ENCODE measurements at regions not wholly inside any gene's neighbourhood (a gene's known extent, or its start where the extent isn't known, plus 50 kb on each side); places are given as distances from the start of the nearest gene placed in this dataset.
A peak's percentile ranks its signal among the peaks of the same experiment; 100 is the strongest.

- Mint-ChIP-seq H3K27ac (no peak overlapping the region; the same call in 1 of the 2 replicates), H3K36me3 (ENCODE audit: low read depth) (no peaks in the 10 kb centered on the region), H3K9me3 (no peaks in the 10 kb centered on the region), H3K4me1 (ENCODE audit: low read depth) (peaks cover 25% of the 10 kb centered on the region), H3K4me3 (no peak overlapping the region), H3K27me3 (ENCODE audit: insufficient read depth) (no peaks in the 10 kb centered on the region)
- DNase-seq: peak; percentile 72
- TF ChIP-seq CTCF (IDR thresholded peaks at IDR 0.05): no peak
These were observed 186.0 kb upstream of the LPP start for GRCh38 chr3:187967993-187968392.

- no peaks in the 10 kb centered on the region for H3K27me3 Mint-ChIP-seq (ENCODE audit: insufficient read depth)
These were observed 184.9 kb upstream of the LPP start for GRCh38 chr3:187968883-187969580.

DNA sequence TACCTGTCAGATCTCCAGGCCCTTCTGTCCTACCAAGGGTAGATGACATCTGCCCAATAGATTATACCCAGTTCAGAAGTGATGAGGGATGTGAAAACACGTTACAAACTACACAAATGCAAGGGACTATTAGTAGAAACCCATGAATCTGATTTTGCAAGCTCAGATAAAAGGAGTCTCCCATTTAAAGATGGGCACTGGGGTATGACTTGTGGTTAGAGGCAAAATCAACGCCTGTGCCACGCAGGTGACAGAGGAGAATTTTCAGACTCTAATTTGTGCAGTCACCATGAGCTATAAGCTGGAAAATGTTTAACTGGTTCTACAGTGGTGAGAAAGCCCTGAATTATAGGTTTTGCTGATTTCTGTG lies 184.4 kb upstream of the LPP start:
- DNase-seq: no peak
- H3K36me3 Mint-ChIP-seq (ENCODE audit: low read depth): no peaks in the 10 kb centered on the region
- no peak overlapping the region for H3K4me3 Mint-ChIP-seq
- H3K27me3 Mint-ChIP-seq (ENCODE audit: insufficient read depth): no peaks in the 10 kb centered on the region
- no peaks in the 10 kb centered on the region for H3K9me3 Mint-ChIP-seq
- TF ChIP-seq CTCF (IDR thresholded peaks at IDR 0.05): no peak
- no peak overlapping the region for H3K27ac Mint-ChIP-seq
- peaks cover 25% of the 10 kb centered on the region for H3K4me1 Mint-ChIP-seq (ENCODE audit: low read depth)

More at GRCh38 chr3:187968883-187969580, 184.9 kb upstream of the LPP start:
- H3K36me3 Mint-ChIP-seq (ENCODE audit: low read depth): no peaks in the 10 kb centered on the region
- H3K4me3 Mint-ChIP-seq: no peak overlapping the region
- TF ChIP-seq CTCF (IDR thresholded peaks at IDR 0.05): no peak
- peaks cover 25% of the 10 kb centered on the region for H3K4me1 Mint-ChIP-seq (ENCODE audit: low read depth)
- peak; percentile 55 for DNase-seq
- H3K9me3 Mint-ChIP-seq: no peaks in the 10 kb centered on the region
- no peak overlapping the region for H3K27ac Mint-ChIP-seq

DNA sequence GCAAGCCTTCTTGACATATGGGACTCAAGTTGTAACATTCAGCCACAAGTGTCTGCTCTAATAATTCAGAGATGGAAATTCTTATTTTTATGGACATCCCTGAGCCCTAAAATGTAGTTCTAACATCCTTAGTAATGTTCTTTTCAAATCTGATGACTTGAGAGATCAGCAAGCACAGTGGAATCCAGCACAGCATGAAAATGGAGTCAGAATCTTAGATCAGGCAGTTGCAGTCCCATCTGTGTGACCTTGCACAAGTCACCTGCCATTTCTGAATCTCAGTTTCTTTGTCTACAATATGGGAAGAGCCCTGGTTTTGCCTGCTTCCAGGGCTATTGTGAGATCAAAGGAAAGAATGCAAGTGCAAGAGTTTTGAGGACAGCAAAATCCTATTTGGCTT lies 183.9 kb upstream of the LPP start:
- Mint-ChIP-seq H3K9me3 (no peaks in the 10 kb centered on the region), H3K27me3 (ENCODE audit: insufficient read depth) (no peaks in the 10 kb centered on the region), H3K27ac (no peak overlapping the region), H3K36me3 (ENCODE audit: low read depth) (no peaks in the 10 kb centered on the region), H3K4me3 (no peak overlapping the region), H3K4me1 (ENCODE audit: low read depth) (peaks cover 30% of the 10 kb centered on the region)
- DNase-seq: no peak
- TF ChIP-seq CTCF (IDR thresholded peaks at IDR 0.05): no peak

- Mint-ChIP-seq H3K27ac (no peak overlapping the region), H3K9me3 (no peaks in the 10 kb centered on the region), H3K4me3 (no peak overlapping the region), H3K27me3 (ENCODE audit: insufficient read depth) (no peaks in the 10 kb centered on the region), H3K4me1 (ENCODE audit: low read depth) (peaks cover 45% of the 10 kb centered on the region), H3K36me3 (ENCODE audit: low read depth) (no peaks in the 10 kb centered on the region)
- DNase-seq: no peak
- no peak for TF ChIP-seq CTCF (IDR thresholded peaks at IDR 0.05)
These were observed 182.3 kb upstream of the LPP start for GRCh38 chr3:187971629-187972028.
